ENCODE measurements at regions not wholly inside any gene's neighbourhood (a gene's known extent, or its start where the extent isn't known, plus 50 kb on each side); places are given as distances from the start of the nearest gene placed in this dataset.

DNA sequence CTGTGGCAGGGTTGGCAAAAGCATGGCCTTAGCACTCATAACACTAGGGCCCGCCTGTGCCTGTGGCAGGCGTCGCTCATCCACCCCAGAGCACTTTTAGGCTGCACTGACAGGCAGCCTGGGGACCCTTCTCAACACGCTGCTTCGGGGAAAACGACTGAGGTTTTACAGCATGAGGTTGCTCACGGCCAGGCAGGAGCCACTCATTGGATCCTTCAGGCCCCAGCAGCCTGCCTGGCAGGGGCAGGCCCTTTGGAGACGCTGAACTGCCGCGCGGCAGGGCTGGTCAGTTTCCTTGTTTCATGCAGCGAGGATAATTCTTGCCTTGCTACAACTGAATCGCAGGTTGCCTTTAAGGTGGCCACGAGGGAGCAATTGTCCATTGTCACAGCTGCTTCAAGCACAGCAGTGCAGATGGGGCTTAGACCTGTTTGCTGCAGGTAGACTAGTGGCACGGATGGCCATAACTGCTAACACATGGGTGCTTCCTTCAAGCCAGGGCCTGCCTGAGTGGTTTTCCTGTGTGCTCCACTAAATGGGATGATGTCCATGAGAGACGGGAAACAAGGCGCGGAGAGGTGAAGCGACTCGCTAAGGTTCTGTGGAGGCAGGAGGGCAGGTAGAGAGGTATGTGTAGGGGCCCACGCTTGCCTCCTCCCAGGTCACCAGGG is 49.9 kb upstream of the HS6ST1 start:
- DNase-seq, result no peak

DNA sequence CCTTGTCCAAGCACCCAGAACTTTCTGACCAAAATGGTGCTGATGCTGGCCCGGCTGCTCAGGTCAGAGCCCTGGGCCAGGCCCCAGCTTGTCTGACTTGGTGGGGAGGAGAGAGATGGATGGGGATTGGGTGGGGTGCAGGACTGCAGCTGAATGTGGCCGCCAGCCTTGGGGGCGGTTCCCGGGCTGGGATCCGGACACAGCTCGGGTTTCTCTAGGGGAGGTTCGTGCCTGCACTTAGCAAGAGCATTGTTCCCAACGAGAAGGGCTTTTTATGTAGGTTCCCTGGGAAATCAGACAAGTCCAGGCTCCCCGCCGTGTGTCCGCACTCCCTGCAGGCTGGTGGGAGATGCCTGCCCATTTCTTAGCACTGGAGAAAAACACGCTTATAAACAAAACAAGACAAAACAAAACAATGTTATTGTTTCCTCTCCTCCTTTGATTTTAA is 50.5 kb upstream of the HS6ST1 start:
- DNase-seq, result no peak

DNA sequence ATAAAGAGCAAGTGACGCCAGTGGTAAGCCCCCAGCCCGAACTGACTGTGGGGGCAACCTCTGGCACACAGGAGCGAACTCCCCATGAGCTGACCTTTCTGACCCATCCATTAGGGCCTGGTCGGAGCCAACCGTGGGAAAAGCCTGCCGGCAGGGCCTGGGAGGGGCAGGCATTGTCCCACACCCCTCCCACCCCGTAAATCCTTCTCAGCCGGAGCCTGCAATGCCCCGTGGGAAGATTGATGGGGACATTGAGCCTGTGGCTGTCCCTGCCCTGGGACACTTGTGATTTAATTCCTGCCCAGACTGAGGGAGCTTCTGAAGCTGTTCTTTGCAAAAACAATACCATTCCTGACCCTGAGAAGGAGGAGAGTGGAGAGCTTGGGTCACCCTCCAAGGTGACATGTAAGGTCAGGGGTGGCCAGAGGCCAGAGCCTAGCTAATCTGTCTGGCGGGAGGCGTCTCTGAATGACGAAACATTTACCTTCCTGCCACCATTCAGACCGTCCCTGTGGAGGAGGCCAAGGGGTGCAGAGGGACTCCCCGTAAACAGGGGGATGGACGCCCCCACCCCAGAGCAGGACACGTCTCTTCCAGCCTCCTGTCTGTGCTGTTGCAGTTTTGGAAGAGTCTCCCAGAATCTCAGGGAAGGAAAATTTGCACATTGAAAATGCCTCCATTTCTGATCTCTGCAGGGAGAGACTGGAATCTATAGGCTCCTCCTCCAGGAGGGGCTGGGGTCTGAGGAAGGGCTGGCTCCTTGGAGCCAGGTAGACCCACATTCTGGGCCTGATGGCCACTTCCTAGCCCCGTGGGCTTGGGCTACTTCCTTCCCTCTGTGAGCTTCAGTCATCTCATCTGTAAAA is 51.2 kb upstream of the HS6ST1 start:
- DNase-seq, result no peak

DNA sequence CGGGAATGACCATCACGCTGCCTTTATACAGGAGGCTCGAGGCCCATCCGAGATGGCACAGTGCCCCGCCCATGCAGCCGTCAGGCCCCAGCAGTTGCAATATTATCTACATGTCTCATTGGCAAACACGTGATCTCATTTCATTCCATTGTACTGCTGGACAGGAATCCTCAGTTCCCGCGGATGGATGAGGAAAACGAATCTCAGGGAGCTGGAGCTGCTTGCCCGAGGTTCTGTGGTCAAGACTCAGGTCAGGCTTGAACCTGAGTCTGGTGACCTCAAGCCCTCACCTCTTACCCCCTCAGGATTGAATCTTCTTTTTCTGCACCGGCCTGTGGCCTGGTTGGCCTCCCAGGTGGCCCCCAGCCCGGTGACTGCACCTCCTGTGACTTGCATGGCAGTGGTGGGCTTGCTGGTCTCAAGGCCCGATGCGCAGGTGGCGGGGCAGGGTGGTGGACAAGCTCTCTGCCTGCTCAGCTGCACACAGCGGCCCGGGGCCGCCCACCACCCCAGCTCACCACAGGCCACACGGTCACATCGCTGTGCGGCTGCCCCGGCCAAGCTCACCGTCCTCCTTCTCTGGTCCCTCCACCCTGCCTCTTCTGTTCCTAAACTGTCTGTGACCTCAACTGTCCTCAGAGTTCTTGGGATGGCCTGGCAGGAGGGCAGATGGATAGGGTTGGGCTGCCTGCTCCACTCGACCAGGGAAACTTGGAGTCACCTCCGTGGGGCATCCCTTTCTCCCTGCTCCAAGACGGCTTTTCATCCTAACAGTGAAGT is 52.0 kb upstream of the HS6ST1 start:
- no peak for DNase-seq

DNA sequence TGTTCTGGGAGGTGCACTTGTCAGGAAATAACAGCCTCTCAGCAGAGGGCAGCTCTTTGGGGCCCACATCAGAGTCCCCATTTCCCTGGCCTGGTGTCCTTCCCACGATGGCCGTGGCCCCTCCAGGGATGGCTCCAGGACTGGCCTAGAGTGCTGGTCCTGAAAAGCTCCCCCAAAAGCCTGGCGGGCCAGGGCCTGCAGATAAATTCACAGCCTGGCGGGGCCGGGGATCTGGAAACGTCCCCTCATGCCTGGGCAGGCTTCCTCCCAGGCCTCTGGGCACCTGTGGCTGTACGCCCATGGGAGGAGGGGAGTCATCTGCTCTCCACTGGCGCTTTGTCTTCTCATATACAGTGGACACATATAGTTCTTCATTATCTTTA is 52.6 kb upstream of the HS6ST1 start:
- no peak for DNase-seq

DNA sequence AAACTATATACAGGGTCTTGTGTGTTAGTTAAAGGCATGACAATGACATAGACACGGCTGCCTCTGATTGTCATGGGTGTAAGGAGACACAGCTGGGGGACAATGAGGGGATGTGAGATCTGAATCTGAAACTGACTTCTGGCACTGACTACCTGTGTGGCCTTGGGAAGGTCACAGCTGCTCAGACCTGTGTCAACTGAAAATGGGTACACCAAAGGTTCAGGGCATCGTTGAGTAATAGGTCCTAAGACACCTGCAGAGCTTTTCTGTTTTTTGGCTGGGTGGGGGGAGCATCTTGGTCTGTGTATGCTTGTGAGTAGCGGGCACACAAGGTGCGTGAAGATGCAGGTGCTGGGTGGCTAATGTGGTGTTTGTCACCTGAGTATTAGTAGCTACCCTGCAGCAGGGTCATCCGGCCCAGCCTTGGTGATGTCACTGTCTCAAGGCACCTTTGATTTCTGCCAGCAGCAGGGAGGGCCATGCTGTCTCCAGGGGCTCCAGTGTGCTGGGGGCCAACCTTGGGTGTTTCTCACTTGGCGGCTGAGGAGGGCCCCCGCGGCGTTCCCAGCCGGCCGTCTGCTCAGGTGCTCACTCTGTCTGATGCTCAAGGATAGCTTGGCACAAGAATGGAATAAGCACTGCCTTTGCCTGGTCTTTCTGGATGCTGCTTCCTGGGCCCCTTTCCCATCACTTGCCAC is 53.1 kb upstream of the HS6ST1 start:
- DNase-seq, result no peak

DNA sequence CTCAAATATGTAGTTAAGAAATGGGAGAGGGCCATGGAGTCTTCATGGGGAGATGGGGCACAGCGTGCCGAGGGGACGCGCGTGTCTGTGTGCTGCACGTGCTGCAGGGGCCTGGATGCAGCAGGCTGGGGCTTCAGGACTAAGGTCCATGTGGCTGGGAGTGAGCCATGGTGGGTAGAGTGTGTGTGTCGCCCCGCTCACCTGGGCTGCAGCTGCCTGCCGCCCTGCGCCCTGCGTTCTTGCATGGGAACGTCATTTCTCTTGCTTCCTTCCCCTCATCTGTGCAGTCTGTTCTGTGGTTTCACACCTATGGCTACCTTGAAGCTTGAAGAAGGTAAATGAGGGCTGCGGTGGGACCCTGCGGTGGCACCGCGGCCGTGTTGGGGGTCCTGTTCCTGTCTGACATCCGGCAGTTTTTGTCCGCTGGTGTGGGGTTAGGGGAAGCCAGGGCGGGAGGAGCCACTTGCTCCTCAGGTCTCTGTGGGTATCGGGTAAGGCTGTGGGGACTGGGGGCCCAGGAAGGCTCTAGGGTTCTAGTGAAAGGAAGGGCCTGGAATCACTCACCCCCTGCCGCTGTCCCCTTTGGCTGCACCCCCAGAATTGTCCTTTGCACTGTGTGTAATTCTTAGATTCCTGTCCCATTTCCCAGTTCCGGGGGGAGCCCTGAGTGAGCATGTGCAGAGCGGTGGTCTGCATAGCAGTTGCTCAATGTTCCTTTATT is 54.1 kb upstream of the HS6ST1 start:
- DNase-seq, result peak; percentile 31 to 47

DNA sequence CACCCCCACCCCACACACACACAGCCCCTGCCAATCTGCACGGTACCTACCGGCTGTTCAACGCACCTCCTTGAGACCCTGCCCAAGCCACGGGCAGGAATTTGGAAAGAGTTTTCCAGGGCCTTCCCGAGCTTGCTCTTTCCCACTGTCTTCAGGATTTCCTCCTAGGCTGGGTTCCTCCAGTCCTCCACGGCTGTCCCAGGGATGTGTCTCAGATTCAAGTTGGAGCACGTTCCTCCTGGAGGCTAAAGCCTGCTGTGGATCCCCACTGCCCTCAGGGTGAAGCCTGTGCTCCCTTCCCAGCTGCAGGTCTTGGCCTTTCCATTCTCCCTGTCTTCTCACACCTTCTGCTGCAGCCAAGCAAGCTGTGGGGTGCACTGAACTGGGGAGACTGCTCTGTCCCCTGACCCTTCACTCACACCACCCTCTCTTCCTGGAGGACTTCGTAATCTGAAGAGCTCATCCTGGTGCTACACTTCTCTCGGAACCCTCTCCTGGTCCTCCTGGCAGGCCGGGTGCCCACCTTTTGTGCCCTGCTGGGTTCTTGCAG is 54.9 kb upstream of the HS6ST1 start:
- no peak for DNase-seq

DNA sequence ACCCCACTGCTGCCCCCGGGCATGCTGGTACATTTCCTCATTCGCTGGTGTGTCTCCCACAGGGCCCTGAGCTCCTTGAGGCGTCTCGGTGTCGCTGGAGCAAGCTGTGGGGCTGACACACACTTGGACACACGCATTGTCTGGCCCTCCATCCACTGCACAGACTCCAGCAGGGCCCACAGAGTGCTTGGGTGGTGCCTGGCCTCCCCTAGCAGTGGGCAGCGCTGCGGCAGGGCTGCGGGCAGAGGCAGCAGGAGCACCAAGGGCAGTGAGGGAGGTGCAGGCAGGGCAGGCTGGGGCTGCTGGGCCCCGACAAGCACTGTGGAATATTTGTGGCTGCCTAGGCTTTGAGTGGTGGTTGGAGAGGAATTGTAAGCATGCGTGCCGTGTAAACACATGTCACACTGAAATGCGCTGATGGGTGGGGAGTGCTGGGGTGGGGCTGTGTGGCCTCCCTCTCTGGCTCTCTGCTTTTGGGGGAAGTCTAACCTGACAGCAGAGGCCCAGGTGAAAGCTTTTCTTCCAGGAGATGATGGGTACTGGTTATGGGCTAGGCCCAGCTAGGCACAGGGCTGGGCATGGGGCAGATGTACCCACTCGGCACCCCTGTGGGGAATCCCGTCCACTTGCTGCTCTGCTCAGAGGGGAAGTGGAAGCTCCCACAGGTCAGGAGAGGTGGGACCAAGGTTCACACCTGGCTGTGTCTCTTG is 55.5 kb upstream of the HS6ST1 start:
- DNase-seq, result no peak

DNA sequence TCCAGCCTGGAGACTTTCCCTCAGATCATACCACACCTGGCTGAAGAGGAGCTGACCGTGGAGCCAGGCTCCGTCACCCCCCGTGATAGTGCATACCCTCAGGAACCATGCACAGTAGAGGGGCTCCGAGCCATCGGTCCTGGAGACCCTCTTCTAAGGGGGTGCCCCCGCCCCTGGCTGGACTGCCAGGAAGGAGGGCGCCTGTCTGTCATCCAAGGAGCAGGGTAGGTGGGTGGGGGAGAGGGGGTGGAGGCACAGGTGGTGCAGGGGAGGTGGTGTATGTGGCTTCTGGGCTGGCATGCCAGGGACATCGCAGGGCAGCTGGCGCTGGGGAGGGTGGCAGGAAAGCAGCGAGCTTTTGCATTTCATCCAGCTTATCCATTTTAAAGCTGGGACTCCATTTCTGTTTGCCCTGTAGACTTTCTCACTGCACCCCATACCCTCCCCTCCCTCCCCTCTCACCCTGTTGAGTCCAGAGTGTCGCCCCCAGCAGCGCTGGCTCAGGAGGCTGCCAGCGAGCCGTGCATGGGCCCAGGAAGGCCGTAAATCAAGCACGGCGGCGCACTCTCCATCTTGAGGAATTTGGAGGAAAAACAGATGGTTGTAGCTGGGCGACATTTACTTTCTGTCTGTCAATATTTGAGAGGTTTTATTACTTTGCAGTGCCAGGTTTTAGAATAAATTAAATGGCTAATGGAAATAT is 56.2 kb upstream of the HS6ST1 start:
- DNase-seq, result no peak

DNA sequence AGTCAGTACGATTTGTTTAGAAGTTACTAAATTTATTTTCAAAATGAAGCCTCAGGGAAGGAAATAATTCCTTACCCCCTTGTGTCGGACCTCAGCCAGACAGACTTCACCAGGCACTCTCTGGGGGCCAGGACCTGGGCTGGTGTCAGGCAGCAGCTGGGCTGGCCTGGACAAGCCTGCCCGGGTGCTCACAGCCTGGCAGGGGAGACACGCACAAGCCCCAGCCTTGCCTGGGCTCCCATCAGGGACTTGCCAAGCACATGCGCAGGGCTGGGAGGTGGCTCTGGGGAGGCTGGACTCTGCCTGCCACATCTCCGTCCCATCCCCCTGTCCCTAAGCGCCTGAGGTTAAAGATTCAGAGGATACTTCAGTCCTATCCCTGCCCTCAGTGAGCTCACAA is 56.8 kb upstream of the HS6ST1 start:
- no peak for DNase-seq

DNA sequence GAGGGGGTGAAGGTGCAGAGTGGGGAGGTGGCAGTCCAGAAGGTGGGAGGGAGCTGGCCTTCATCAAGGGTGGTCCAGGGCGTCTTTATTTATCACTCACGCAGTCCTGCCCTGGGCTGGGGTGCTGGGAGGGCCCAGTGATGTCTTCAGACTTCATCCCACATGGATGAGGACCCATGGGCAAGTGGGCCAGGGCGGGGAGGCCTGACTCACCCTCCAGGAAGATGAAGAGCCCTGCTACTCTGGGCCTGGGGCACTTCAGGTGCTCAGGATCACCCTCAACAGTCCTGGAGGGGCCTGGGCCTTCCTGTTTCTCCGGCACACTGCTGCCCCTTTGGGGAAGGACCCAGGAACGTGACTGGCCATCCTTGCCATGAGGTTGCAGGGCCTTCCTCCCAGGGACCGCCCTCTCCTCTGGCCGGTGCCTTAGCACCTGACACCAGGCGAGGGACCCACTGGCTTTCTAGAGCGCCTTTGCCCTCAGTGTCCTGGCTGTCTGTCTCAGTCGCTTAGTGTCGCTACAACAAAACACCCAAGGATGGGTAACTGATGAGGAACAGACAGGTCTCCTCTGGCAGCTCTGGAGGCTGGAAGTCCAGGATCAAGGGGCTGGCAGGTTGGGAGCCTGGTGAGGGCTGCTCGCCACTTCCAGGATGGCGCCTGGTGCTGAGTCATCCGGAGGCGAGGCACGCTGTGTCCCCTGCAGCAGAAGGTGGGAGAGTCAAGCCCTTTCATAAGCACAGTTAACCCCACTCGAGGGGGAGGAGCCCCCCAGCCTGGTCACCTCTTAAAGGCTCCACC is 57.8 kb upstream of the HS6ST1 start:
- DNase-seq, result no peak

DNA sequence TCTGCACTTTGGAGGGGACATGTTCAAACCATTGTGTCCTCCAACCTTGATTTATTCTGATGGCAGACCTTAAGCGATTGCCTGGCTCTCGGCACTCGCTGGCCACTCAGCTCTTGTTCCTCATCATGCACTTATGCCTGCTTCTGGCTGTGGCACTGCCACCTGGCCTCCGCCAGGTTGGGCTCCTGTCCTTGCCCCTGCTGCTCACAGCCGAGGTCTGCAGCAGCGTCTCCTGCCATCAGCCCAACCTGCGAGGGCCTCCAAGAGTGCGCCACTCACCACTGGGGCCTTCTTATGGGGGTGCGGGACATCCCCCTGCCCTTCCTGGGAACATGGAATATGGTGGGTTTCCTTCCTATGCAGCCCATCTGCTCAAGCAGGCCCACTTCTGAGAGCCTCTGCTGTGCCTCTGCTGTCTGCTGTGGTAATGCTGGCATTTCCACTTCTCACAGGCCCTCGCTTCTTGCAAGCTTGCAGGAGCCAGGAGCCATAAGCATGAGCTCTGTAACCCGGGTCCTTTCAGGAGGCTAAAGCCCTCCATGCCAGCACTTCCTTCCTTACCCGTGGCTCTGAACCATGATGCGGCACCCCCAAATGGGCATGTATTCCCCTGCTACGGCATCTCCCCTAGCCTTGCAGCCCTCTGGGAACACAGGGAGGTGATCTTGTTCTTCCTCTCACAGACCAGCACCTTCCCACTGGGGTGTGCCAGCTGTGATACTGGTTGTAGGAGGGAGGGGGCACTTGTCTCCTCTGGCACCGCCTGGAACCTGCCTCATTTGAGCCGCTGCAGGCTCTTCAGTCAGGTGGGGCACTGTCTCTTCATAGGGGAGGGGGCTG is 58.6 kb upstream of the HS6ST1 start:
- DNase-seq, result no peak

DNA sequence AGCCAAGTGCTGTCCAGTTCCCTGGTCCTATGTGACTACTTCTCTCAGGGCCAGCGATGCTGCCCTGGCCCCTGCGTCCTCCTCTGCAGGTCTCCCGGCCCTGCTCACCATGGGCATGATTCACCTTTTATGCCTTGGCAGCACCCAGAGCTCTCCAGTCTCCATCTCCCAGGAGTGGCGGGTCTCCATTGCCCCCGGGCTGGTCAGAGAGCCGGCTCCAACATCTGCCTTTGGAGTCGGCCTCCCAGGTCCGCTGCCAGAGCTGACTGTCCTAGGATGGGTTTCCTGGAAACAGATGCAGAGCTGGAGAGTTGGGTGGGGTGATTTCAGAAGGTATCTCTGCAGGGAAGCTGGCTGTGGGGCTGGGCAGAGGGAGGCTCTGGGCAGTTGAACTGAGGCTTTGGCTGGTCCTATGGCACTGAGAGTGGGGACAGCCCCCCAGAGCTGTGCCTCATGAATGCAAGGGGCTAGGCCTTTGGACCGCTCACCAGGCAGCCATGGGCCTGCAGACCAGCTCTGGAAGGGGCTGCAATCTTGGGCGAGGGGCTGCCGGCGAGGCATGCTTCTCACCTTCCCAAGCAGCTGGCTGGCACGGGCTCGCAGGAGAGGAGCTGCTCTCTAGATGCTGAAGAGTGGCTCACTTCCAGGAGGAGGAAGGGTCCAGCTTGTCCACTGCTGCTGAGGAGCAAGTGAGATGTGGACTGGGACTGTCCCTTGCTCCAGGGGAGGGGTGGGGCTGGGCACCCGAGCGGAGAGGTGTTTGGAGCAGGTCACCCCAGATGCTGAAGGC is 59.8 kb upstream of the HS6ST1 start:
- DNase-seq, result no peak

DNA sequence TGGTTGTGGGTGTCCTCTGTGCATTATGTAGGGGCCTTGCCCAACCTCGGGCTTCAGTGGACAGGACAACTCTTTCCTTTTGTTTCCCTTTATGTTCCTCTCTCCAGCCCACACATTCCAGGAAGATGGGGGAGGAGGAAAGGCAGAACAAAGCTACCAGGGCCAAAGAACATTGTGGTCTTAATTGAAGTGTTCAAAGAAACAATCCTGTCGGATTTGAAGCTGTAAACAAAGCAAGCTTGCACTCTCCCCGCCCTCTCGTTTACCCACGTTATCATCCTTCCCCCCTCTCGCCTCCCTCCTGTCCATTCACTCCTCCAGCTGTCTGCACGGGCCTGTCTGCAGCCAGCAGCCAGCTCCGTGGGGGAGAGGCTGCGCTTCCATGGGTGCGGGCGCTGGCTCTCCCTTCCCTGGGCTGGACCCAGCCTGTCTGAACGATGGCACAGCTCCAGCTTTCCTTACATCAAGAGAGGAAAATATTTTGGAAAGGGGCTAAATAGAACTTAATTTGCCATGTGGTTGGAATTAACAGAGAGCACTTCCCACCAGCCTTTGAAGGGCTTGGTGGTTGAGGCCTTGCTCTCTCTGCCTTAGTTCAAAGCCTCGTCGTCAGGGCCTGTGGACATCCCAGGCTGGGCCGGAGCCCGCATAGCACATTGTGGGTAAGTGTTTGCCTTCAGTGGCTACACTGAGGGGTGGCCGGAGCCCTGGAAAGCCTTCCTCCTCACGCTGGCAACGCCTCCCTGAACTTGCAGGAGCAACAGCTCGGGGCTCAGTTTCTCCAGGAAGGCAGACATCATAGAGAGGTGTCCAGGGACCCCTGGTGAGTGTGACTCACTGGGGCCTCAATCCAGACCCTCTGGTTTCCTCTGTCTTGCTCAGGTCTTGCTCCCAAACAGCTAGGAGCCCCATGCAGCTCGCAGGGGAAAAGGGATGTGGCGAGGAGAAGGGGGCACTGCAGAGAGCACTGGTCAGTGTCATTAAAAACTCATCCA is 60.6 kb upstream of the HS6ST1 start:
- DNase-seq, result no peak

DNA sequence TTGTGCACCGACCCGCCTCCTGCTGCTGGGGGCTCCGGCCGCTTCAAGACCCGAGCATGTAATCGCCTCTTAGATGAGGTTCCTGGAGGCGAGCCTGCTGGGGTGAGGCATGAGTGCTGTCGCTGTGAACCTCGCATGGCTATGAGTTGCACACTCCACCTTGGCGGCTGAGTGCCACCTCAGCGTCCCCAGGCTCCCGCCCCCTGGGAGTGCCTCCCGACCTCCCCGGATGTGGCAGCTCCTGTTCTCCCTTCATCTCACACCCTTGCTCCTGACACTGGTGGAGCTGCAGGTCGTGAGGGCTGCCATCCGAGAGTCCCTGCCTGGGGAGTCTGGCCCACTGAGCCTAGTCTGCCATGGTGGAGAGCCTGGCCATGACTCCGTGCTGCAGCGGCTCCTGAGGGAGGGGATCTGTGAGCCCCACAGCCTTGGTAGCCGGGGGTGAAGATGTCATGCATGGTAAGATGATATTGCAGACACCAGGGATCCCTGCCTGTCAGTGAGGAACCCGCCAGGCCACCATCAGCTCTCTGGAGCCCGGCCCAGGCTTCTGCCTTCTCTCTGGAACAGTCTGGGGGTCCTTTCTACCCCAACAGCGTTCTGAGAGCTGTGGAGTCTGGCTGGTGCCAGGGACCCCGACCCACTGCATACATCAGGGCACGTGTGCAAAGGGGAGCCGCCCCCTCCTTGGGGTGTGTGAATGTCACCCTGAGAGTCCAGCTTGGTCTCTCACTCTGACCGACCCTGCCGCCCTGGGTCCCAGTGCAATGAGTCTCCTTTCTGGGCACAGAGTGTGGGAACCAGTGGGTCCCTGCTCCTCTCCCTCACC is 61.6 kb upstream of the HS6ST1 start:
- no peak for DNase-seq
